Uterus (tissue), 2 donors: ENCODE measurements at regions not wholly inside any gene's neighbourhood (a gene's known extent, or its start where the extent isn't known, plus 50 kb on each side); places are given as distances from the start of the nearest gene placed in this dataset.

ENCODE experiments used
- CTCF ChIP-seq, 4 experiments: fragments of 200-600 bp in 2 of 4; fragments of 450-650 bp in 2 of 4; sonication (generic) in 2 of 4; IDR thresholded peaks; one replicate each; pipeline ENCODE4 v1.5.1; 2016 to 2019; ENCODE audit warnings: antibody characterized with exemption in 4 of 4, mild to moderate bottlenecking in 2 of 4, moderate library complexity in 1 of 4
- POLR2A ChIP-seq, 2 donors: fragments of 450-650 bp; IDR thresholded peaks; one replicate each; pipeline ENCODE4 v1.6.1; 2016; ENCODE audit warnings: antibody characterized with exemption in 2 of 2, mild to moderate bottlenecking in 1 of 2, moderate library complexity in 1 of 2

GRCh38 chr7:157473051-157473569 is 136.3 kb downstream of the DNAJB6 start:
- TF ChIP-seq CTCF (IDR thresholded peaks at IDR 0.05) (no peak), POLR2A (IDR thresholded peaks at IDR 0.05) (no peak)
